T-helper 1 cell (primary cell): ENCODE measurements at regions not wholly inside any gene's neighbourhood (a gene's known extent, or its start where the extent isn't known, plus 50 kb on each side); places are given as distances from the start of the nearest gene placed in this dataset.
"Not testable (repeated sequence)": the region's sequence is repeated elsewhere in the genome, so short reads cannot be mapped to it uniquely, and the experiment has no call there.

Experiments
- DNase-seq, 5 donors: peaks; one replicate each; pipeline ENCODE4 v3.0.0-alpha.2; 2012 to 2020

DNA sequence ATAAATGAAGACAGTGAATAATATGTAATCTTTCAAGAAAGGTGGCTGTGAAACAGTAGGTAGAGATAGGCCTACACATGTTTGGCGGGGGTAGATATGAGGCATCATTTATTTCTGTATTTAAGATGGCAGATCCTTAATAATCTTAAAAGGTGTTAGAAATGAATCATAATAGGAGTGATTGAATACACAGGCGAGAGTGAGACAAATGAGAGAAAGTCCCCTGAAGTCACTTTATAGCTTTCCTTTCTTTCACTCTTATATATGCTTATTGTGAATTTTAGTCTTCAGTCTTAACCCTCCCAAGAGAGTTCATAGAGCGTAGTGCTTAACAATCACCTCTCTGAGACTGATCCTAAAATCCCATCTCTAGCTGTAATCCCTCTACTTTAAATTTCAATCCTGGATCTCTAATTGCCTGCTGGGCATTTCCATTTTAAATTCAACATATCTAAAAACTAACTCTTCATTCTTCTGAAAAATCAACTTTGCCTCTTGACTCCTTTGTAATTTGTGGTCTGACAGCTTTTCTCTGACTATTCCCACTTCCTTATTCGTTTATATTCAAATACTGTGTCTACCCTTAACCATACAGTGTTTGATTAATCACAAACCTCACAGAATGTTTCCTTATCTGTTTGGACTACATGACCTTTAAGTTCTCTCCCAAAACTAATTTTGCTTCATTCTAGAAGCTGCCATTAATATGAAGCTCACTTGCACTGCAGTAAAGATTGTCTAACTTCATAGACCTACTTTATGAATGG is 463.7 kb upstream of the FSIP2 start:
- no peak for DNase-seq

DNA sequence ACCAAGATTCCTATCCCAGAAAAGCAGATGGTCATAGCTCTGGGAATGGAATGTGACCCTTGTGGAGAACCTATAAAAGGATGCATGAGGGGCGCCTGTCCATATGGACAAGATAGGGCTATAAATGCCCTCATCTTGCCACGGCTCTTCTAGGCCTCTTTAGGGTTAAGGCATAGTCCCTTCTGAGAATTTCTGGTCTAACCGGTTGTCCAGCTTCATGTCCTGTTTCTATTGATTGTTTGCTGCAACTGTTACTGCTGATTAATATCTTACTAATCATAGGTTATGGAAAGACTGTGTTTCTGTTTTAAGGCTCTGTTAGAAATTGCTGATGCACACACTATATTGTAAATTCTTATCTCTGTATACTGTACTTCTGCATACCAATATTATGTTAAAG is 462.6 kb upstream of the FSIP2 start:
- DNase-seq, result not testable (repeated sequence)

DNA sequence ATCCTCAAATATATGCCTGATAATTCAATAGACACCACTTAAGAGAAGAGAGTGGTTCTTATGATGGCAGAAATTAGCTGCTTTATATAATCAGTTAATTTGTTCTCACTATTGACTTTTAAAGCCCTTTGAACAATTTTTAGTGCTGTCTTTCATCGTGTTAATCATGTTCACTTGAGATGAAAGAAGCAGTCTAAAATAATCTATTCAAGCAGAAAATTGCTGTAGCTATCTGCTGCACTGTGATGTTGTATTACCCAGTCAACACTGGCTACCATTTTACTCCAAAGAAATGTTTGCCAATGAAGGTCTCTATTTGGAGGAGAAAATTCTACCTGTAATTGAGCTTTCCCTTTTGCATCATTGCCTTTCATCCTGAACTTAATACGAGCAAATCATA is 459.8 kb upstream of the FSIP2 start:
- DNase-seq, result no peak

DNA sequence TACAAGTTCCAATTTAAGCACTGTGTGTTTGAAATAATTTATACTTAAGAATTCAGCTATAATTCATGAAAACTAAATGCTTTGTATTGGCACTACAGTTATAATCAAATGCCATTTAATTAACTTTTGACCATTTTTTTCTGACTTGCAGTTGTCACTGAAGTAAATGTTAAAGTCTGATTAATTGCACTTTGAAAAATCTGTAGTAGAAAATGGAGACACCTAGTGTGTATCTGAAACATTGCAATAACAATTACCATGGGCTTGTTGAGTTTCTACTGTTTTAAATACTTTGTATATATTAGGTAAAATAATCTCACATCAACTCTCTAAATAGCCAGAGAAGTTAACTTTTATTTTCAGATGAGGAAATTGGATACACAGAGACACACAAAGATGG is 458.6 kb upstream of the FSIP2 start:
- DNase-seq, result no peak

DNA sequence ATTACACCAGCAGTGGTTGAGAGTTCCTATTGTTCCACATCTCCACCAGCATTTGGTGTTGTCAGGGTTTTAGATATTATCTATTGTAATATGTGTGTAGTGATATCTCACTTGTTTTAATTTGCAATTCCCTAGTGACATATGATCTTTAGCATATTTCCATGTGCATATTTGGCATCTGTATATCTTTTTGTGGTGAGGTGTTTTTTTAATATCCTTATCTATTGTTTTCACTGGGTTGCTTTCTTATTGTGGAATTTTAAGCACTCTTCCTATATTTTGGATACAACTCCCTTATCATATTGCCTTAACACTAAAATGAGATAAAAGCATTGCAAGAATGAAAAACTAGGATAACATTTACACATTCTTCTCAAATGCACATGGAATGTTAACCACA is 453.9 kb upstream of the FSIP2 start:
- DNase-seq, result no peak

DNA sequence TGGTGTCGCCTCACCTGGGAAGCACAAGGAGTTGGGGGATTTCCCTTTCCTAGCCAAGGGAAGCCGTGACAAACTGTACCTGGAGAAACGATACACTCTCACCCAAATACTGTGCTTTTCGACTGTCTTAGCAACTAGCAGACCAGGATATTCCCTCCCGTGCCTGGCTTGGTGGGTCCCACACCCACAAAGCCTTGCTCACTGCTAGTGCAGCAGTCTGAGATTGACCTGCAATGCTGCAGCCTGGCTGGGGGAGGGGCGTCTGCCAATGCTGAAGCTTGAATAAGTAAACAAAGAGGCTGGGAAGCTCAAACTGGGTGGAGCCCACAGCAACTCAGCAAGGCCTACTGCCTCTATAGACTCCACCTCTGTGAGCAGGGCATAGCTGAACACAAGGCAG is 448.6 kb upstream of the FSIP2 start:
- not testable (repeated sequence) for DNase-seq

DNA sequence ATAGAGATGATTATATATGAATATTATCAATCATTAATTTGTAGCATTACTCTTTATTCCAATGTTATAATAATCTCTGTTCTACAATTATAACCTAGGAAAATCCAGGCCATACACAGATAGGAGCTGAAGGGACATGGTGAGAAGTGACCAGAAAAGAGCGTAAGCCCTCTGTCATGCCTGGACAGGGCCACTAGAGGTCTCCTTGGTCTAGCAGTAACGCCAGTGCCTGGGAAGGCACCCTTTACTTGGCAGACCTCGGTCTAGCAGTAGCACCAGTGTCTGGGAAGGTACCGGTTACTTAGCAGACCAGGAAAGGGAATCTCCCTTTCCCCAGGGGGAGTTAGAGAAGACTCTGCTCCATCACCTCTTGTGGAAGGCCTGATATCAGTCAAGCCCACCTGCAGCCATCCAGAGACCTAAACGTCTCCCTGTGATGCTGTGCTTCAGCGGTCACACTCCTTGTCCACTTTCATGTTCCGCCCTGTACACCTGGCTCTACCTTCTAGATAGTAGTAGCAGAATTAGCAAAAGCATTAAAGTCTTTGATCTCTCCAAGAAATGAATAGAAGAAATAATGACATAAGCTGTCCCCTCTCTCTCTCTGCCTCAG is 447.5 kb upstream of the FSIP2 start:
- DNase-seq, result no peak

DNA sequence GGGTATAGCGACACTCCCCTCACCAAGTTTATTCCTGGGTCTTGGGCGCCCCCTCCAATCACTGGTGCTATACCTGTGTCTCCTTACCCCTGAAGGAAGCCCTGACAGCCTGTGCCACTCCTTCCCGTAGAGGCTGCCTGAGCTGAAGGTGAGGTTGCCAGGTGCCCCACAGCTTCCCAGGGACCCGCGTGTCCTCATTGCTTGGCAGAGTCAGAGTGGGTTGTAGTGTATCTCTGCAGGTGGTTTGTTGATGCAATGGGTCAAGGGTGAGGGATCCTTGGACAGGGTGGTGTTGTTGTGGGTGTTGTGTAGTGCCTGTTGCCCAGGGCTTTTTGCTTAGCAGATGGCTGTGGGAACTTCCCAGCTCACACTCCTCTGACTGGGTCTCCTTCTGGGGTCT is 438.7 kb upstream of the FSIP2 start:
- DNase-seq, result no peak

DNA sequence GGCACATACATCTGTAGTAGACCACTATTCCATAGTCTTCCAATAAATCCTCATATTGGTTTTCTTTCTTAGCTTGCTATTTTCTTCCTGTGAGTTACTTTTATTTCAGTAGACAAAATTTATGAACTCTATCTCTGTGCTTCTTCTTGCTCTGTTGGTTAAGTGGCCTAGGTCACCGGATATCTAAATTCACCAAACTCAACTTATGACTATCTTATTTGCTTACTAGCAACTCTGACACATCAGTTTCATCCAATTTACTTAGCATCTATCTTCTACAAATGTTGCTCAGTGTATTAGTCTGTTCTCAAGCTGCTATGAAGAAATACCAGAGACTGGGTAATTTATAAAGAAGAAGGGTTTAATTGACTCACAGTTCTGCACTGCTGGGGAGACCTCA is 432.5 kb upstream of the FSIP2 start:
- DNase-seq, result no peak

DNA sequence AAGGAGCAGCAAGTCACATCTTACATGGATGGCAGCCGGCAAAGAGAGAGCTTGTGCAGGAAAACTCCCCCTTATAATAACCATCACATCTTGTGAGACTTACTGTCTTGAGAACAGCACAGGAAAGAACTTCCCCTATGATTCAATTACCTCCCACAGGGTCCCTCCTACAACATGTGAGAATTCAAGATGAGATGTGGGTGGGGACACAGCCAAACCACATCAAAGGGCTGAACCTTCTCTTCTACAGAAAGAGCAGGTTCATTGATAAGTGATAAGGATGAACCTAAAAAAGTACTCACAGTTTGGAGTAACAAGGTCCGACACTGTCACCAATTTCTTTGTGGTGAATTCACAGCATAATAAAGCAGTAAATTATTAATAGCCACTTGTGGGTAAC is 422.2 kb upstream of the FSIP2 start:
- no peak for DNase-seq

DNA sequence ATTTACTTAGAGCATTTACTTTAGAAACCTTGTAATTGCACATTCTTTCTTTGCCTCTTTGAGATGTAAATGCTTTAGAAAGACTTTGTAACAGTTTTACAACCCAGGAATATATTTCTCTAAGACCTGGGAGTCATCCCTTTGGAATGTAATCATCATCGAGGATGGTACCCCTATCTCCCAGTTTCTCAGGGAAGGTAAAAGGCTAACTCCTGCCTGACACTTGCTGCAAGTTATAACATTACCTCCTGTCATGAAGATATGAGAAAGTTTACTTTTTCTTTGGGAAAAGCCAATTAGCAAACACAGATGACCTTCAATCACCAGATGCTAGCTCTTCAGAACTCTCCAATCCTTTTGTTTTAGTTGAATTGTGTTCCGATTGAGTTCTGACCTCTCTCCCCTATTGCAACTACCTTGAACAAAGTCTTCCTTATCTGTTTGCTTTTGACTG is 420.3 kb upstream of the FSIP2 start:
- no peak for DNase-seq

DNA sequence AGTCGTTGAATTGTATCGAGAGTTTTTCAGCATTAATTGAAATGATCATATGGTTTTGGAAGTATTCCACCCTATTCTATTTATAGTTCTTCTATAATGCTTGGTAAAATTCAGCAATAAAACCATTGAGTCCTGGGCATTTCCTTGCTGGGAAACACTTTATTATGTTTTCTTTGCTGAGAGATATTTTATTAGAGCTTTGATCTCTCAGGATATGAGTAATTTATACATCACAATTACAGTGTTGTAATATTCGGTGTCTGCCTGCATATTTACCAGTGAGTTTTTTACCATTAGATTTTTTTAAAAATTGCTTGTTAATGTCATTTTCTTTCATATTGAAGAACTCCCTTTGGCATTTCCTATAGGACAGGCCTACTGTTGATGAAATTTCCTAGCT is 402.7 kb upstream of the FSIP2 start:
- DNase-seq, result no peak

DNA sequence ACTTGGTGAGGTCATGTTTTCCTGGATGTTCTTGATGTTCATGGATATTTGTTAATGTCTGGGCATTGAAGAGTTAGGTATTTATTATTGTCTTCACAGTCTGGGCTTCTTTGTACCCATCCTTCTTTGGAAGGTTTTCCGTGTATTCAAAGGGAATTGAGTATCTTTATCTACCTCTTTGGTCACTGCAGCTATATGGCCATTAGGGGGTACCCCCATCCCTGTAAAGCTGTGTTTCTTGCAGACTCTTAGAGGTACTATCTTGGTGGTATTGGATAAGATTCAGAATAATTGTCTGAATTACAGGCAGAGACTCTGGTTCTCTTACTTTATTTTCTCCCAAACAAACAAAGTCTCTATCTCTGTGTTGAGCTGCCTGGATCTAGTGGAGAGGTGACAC is 401.6 kb upstream of the FSIP2 start:
- no peak for DNase-seq

DNA sequence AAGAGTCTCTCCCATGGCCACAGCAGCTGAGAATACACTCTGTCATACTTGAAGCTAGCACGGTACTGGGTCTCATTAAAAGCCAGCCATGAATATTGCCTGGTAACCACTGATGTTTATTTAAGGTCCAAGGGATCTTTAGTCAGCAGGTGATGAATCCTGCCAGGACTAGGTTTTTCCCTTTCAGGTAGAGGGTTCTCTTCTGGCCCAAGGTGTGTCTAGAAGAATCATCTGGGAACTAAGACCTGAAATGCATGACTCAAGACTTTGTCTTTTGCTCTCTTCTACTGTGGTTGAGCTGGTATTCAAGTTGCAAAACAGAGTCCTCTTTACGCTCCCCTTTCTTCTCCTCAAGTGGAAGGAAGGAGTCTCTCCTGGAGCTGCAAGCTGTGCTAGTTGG is 400.5 kb upstream of the FSIP2 start:
- no peak for DNase-seq

DNA sequence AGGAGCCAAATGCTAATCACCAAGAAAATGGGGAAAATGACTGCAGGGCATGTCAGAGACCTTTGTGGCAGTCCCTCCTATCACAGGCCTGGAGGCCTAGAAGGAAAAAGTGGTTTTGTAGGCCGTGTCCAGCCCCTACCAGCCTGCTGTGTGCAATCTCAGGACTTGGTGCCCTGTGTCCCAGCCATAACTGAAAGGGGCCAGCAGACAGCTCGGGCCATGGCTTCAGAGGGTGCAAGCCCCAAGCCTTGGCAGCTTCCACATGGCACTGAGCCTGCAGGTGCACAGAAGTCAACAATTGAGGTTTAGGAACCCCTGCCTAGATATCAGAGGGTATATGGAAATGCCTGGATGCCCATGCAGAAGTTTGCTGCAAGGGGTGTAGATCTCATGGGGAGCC is 391.2 kb upstream of the FSIP2 start:
- no peak for DNase-seq

DNA sequence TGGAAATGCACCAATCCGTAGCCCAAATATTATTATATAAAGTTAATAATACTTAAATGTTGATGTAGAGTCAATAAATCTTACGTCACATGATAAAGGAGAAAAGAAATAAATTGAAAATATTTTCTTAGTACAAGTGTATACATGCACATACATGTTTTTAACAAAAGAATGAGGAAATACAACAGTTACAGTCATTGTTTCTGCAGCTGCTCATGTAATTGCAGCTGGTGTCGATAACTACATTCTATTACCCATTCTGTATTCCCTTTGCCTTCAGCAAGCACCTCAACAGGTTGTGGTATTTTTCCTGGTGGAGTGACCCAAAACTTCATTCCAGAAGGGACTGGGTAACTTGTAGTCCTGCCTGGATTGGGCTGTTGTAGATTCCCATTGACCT is 377.8 kb upstream of the FSIP2 start:
- DNase-seq, result no peak

DNA sequence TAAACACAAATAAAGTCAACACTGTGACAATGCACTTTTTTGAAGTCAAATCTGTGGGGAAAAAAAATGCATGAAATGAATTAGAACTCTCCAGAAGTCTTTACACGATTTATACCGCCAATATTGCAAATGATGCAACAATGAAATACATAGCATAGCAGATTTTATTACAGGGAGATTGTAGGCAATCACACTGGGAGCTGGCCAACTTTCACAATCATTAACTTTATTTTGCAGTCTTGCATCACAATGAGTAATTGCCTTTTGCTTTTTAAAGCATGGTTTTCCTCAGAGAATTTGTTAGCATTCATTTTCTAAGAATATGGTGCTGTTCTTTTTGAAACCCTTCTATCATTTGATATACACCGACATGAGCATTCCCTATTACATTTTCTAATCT is 366.4 kb upstream of the FSIP2 start:
- no peak for DNase-seq

DNA sequence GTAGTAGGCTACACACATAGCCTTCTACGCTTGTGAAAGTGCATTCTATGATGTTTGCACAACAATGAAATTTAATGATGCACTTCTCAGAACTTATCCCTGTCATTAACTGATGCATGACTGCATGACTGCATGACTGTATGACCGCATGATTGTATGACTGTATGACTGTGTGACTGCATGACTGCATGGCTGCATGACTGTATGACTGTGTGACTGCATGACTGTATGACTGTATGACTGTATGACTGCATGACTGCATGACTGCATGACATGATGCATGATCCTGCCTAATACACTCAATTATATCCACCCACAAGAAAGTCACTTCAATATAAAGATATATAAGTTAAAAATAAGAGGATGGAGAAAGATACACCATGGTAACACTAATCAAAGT is 365.4 kb upstream of the FSIP2 start:
- DNase-seq, result no peak

DNA sequence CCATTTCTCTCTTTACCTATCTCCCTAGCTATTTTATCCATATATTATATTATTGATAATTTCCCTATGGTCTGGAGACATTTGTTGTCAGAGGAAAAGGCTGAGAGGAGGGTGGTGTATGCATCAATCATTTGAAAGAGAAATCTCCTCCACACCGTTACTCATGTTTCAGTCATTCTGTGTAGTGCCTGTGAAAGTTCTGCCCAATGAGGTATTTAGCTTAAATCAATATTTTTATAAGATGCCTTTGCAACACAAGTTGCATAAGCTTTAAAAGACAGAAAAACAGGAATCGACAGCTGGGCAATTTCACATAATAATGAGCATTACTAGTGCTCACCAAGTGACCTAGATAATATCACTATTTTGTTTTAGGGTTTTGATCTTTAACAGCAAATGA is 363.7 kb upstream of the FSIP2 start:
- DNase-seq, result no peak

DNA sequence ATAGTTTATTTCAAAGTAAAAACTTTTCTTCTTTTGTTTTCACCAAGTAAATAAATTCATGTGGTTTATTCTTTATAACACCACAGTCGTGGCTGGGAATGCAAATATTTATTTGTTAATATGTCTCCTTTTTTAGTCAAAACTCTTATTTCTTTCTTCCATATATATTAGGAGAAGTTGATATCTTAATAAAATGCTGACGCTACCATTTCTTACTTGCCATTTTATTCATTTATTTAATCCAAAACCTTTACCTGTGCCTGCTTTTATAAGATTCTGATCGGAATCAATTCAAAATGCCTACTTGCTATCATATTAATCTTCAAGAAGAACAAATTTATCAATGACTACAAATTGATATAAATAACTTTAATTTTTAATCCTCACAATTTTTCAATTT is 362.9 kb upstream of the FSIP2 start:
- no peak for DNase-seq

DNA sequence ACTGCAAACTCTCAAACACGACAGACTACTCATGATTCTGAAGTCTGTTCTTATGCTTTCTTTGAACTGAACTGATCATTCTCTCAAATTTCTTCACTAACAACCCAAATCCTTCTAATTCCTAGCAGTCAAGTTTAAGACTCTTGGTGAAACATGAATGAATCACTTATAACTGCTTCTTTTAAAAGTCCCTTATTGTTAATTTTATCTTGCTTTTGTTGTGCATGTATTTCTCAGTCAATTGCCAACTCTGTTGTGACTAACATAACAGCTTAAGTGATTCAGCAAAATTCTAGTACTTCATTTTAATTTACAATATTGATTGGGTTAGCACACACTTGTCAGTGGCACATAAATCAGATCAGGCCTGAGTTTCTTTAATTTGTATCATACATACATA is 357.0 kb upstream of the FSIP2 start:
- no peak for DNase-seq

DNA sequence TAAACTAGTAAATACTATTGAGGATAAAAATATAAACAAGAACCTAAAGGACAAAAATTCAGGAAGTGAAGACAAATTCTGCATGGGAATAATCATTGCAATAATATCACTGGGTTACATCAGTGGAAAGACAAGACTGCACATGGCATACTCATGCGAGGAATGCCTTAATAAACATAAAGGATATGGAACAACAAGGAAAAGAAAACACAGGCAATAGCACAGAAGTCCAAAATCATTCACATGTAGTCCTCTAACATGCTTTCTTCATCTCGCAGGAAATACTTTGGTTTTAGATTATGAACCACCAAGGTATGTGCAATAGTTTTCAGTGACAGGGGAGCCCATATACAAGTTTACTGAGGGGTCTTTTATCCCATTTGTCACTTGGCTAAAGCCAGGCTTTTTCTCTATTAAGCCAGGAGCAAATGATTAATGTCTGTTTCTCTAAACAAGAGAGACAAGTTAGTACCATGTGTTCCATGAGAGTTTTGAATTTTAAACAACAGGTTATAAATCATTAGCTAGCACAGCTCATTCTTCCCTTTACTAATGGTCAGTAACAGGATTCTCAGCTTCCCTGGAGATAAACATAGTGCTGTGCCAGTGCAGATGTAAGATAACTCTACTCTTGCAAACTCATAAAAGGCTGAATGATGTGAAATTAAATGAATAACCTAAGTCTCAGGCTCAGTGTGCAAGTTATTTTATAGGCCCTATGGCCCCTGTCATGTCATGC is 353.6 kb upstream of the FSIP2 start:
- no peak for DNase-seq

DNA sequence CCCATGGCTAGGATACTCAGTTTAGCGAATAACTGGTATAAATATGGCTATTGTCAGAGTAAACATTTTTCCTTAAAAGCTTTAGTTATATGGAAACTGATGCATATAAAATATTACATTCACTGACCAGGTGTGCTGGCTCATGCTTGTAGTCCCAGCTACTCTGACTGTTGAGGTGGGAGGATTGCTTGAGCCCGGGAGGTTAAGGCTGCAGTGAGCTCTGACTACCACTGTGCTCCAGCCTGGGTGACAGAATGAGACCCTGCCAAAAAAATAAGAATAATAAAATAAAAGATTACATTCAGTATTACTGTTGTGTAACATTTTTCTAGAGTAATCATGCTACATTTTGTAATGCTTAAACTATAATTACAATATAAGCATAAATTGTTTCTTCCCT is 350.4 kb upstream of the FSIP2 start:
- no peak for DNase-seq

DNA sequence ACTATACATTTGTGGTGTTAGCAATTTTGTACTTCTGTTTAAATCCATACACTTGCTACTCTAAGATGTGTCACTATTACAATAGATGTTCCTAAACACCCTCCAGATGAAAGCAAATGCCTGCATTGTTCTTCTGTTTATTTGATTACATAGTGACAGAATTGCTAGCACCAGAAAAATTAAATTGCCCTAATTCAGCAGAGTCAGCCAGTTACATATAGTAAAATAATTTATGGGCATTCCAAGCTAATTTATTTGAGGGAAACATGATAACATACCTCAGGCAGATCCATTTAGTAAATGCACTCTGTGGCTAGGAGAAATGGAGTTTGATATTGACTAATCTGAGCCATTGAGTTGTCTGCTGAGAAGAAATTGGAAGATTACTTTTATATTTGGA is 347.1 kb upstream of the FSIP2 start:
- DNase-seq, result no peak
